GM23338 (cell line): ENCODE measurements at regions not wholly inside any gene's neighbourhood (a gene's known extent, or its start where the extent isn't known, plus 50 kb on each side); places are given as distances from the start of the nearest gene placed in this dataset.

Source experiments
- ATAC-seq: fragments of 200-7000 bp; cut with Tn5 transposase; 3 replicates; pipeline ENCODE4 v1.9.1; 2020
- DNase-seq: peaks from one replicate; pipeline ENCODE4 v3.0.0-alpha.2; 2015; ENCODE audit warnings: low spot score
- H2AFZ ChIP-seq: fragments of 200-600 bp; sonication (generic); 2 replicates; pipeline ENCODE4 v1.8.0; 2016; ENCODE audit warnings: antibody characterized with exemption, mild to moderate bottlenecking, moderate library complexity
- H3F3A ChIP-seq: fragments of 200-600 bp; sonication (generic); replicated peaks from 2 replicates; pipeline ENCODE4 v1.8.0; 2017; ENCODE audit warnings: antibody characterized with exemption, mixed run types, low read depth
- H3K27ac ChIP-seq: fragments of 200-600 bp; sonication (generic); 2 replicates; pipeline ENCODE4 v1.6.1; 2016; ENCODE audit warnings: low read depth
- H3K27me3 ChIP-seq: fragments of 200-600 bp; sonication (generic); 2 replicates; pipeline ENCODE4 v1.8.0; 2016; ENCODE audit warnings: mild to moderate bottlenecking, mixed run types, moderate library complexity; ENCODE audit not compliant: insufficient read depth
- H3K36me3 ChIP-seq: fragments of 200-600 bp; sonication (generic); 2 replicates; pipeline ENCODE4 v1.8.0; 2016; ENCODE audit warnings: mild to moderate bottlenecking; ENCODE audit not compliant: insufficient read depth
- H3K4me1 ChIP-seq: fragments of 200-600 bp; sonication (generic); 2 replicates; pipeline ENCODE4 v1.8.0; 2016; ENCODE audit warnings: mild to moderate bottlenecking, moderate library complexity; ENCODE audit not compliant: insufficient read depth
- H3K4me2 ChIP-seq: fragments of 200-600 bp; sonication (generic); 2 replicates; pipeline ENCODE4 v1.7.1; 2017; ENCODE audit warnings: mixed run types
- H3K4me3 ChIP-seq: fragments of 200-600 bp; sonication (generic); 2 replicates; pipeline ENCODE4 v1.6.1; 2016; ENCODE audit warnings: mixed run types
- H3K79me2 ChIP-seq: fragments of 200-600 bp; sonication (generic); replicated peaks from 2 replicates; pipeline ENCODE4 v1.8.0; 2017; ENCODE audit warnings: mild to moderate bottlenecking; ENCODE audit not compliant: insufficient read depth
- H3K9me2 ChIP-seq: fragments of 200-600 bp; sonication (generic); 2 replicates; pipeline ENCODE4 v1.8.0; 2017; ENCODE audit not compliant: insufficient read depth
- H4K20me1 ChIP-seq: fragments of 200-600 bp; sonication (generic); replicated peaks from 2 replicates; pipeline ENCODE4 v1.8.0; 2017; ENCODE audit warnings: mild to moderate bottlenecking; ENCODE audit not compliant: insufficient read depth
- H3K27ac Mint-ChIP-seq: 2 replicates; pipeline ENCODE4 v1.8.0; 2020; ENCODE audit warnings: inconsistent platforms, mild to moderate bottlenecking, moderate library complexity, mixed read lengths
- H3K27me3 Mint-ChIP-seq: 3 replicates; pipeline ENCODE4 v1.8.0; 2022; ENCODE audit warnings: low read depth, mild to moderate bottlenecking, moderate library complexity, mixed read lengths, inconsistent platforms; ENCODE audit not compliant: insufficient read depth, poor library complexity
- H3K36me3 Mint-ChIP-seq: 3 replicates; pipeline ENCODE4 v1.8.0; 2021; ENCODE audit warnings: low read depth, mild to moderate bottlenecking, inconsistent platforms, moderate library complexity, mixed read lengths
- H3K4me1 Mint-ChIP-seq: 3 replicates; pipeline ENCODE4 v1.8.0; 2020; ENCODE audit warnings: mild to moderate bottlenecking, inconsistent platforms, mixed read lengths
- H3K4me3 Mint-ChIP-seq: 3 replicates; pipeline ENCODE4 v1.8.0; 2021; ENCODE audit warnings: moderate library complexity, mild to moderate bottlenecking, inconsistent platforms, mixed read lengths
- H3K9me3 Mint-ChIP-seq: 3 replicates; pipeline ENCODE4 v1.8.0; 2020; ENCODE audit warnings: moderate library complexity, mild to moderate bottlenecking, inconsistent platforms, mixed read lengths
- CTCF ChIP-seq, 2 experiments: fragments of 200-600 bp in 1 of 2; sonication (generic) in 1 of 2; conservative IDR thresholded peaks; 2 replicates each; pipeline versions ENCODE4 v1.5.1 to v1.6.1; 2016 to 2017; ENCODE audit warnings: antibody characterized with exemption in 2 of 2, low read depth in 2 of 2, mild to moderate bottlenecking in 2 of 2, moderate library complexity in 1 of 2
- ETS1 ChIP-seq: IDR thresholded peaks from 2 replicates; pipeline ENCODE4 v1.6.1; 2016; ENCODE audit warnings: antibody characterized with exemption
- NANOG ChIP-seq: IDR thresholded peaks from 2 replicates; pipeline ENCODE4 v1.6.1; 2016; ENCODE audit warnings: antibody characterized with exemption, borderline replicate concordance
- POLR2AphosphoS5 ChIP-seq: IDR thresholded peaks from 2 replicates; pipeline ENCODE4 v1.6.1; 2016; ENCODE audit warnings: antibody characterized with exemption, low read depth
- REST ChIP-seq: IDR thresholded peaks from one replicate; pipeline ENCODE4 v1.6.1; 2018; ENCODE audit warnings: antibody characterized with exemption; ENCODE audit not compliant: unreplicated experiment
- ZNF114 ChIP-seq: fragments of 250-450 bp; sonication (Bioruptor Pico); IDR thresholded peaks from 2 replicates; pipeline ENCODE4 v1.5.0; 2020; ENCODE audit warnings: mild to moderate bottlenecking, moderate library complexity

- peaks cover 10% of the 10 kb centered on the region; the same call in 1 of the 2 replicates for H3K9me2 ChIP-seq
- peaks cover 2% of the 10 kb centered on the region; the same call in 1 of the 3 replicates for H3K36me3 Mint-ChIP-seq
- ATAC-seq = no peak
- H3K36me3 ChIP-seq = no peaks in the 10 kb centered on the region
- peaks cover 2% of the 10 kb centered on the region for H3K27me3 Mint-ChIP-seq
- no peak overlapping the region for H3K4me3 ChIP-seq
- H3K4me1 ChIP-seq = no peaks in the 10 kb centered on the region
- H3F3A ChIP-seq = no peaks in the 10 kb centered on the region
- H3K27ac ChIP-seq = no peak overlapping the region
- no peak overlapping the region for H3K4me2 ChIP-seq
- DNase-seq = no peak
- no peak overlapping the region for H3K27ac Mint-ChIP-seq
- peaks cover 10% of the 10 kb centered on the region; the same call in 2 of the 3 replicates for H3K9me3 Mint-ChIP-seq
- no peak overlapping the region for H3K4me3 Mint-ChIP-seq
- H3K27me3 ChIP-seq = no peaks in the 10 kb centered on the region
- no peaks in the 10 kb centered on the region for H3K4me1 Mint-ChIP-seq
- no peaks in the 10 kb centered on the region for H4K20me1 ChIP-seq
- TF ChIP-seq ETS1 = no peak
- no peak for TF ChIP-seq NANOG
- TF ChIP-seq ZNF114 = no peak
- no peak for TF ChIP-seq POLR2AphosphoS5
- no peak for TF ChIP-seq CTCF (conservative IDR thresholded peaks at IDR 0.05; ENCODE audit: low read depth in 2 of 2)
- TF ChIP-seq REST = no peak
- H3K79me2 ChIP-seq = no peaks in the 10 kb centered on the region
- H2AFZ ChIP-seq = no peak overlapping the region
Measured at GRCh38 chr6:164889980-164890379, 419.4 kb downstream of the C6orf118 start.

- DNase-seq (no peak), ATAC-seq (no peak)
- Histone ChIP-seq H3K27me3 (no peaks in the 10 kb centered on the region), H3K79me2 (no peaks in the 10 kb centered on the region), H3F3A (no peaks in the 10 kb centered on the region), H3K4me3 (no peak overlapping the region), H4K20me1 (no peaks in the 10 kb centered on the region), H2AFZ (no peak overlapping the region), H3K27ac (no peak overlapping the region), H3K4me2 (no peak overlapping the region), H3K4me1 (no peaks in the 10 kb centered on the region), H3K9me2 (peaks cover 14% of the 10 kb centered on the region), H3K36me3 (no peaks in the 10 kb centered on the region)
- no peak overlapping the region for H3K4me3 Mint-ChIP-seq
- peaks cover 2% of the 10 kb centered on the region; the same call in 1 of the 3 replicates for H3K4me1 Mint-ChIP-seq
- H3K27ac Mint-ChIP-seq = no peak overlapping the region
- TF ChIP-seq NANOG = no peak
- no peaks in the 10 kb centered on the region for H3K36me3 Mint-ChIP-seq
- H3K27me3 Mint-ChIP-seq = peaks cover 2% of the 10 kb centered on the region
- H3K9me3 Mint-ChIP-seq = no peaks in the 10 kb centered on the region
Measured at GRCh38 chr6:164887660-164888059, 421.7 kb downstream of the C6orf118 start.
